ENCODE measurements at regions not wholly inside any gene's neighbourhood (a gene's known extent, or its start where the extent isn't known, plus 50 kb on each side); places are given as distances from the start of the nearest gene placed in this dataset.
A peak's percentile ranks its signal among the peaks of the same experiment; 100 is the strongest.

DNA sequence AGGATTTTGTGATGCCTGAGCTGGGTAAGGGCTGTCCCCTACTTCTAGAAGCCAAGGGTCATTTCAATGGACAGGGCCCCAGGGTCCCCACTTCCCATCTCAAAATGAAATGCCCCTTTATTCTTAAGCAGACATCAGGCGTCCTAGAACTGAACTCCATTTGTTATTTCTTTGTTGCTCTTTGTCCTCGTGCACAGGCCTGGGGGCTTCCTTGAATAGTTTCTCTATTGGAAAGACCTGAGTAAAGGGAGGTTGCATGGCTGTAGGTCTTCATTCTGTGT is 311.4 kb upstream of the ZNF32 start:
- no peak overlapping the region for H3K9ac ChIP-seq (ENCODE audit: low read depth, low read length, poor library complexity)
- no peak overlapping the region for H2AFZ ChIP-seq (ENCODE audit: low read length)
- peak overlapping the region; percentile 27 for H3K18ac ChIP-seq (ENCODE audit: low read length)
- H3K14ac ChIP-seq (ENCODE audit: low read length), result no peak overlapping the region
- no peak for DNase-seq (ENCODE audit: low spot score)
- H3K4ac ChIP-seq (ENCODE audit: low read length), result no peak overlapping the region
- no peak overlapping the region for H2BK12ac ChIP-seq (ENCODE audit: low read length)
- no peaks in the 10 kb centered on the region for H3K79me1 ChIP-seq (ENCODE audit: low read depth, low read length)
- H3K27ac ChIP-seq (replicated peaks; ENCODE audit: low read length), result no peak overlapping the region
- H3K36me3 ChIP-seq (replicated peaks in 1 of 2; ENCODE audit: control insufficient read depth in 2 of 2, insufficient read depth in 2 of 2, low read length in 2 of 2), result no peaks in the 10 kb centered on the region
- H3K4me3 ChIP-seq (ENCODE audit: low read length in 2 of 2), result no peak overlapping the region
- no CpG with 5 or more reads among the region's 2 CpGs for WGBS, 2 donors (ENCODE audit: extremely low coverage in 2 of 2, insufficient read length in 2 of 2, insufficient replicate concordance in 1 of 2)
- H4K91ac ChIP-seq (ENCODE audit: low read depth, low read length, poor library complexity), result no peak overlapping the region
- H3K4me1 ChIP-seq (ENCODE audit: control insufficient read depth in 2 of 2, insufficient read depth in 1 of 2, low read depth in 1 of 2, low read length in 2 of 2), result no peaks in the 10 kb centered on the region
- H2BK5ac ChIP-seq (ENCODE audit: low read length), result no peak overlapping the region
- H2BK15ac ChIP-seq (ENCODE audit: low read length), result no peak overlapping the region
- H3K23ac ChIP-seq (ENCODE audit: low read depth, low read length, poor library complexity), result no peak overlapping the region
- no peak overlapping the region for H4K8ac ChIP-seq (ENCODE audit: low read depth, low read length)
- no peaks in the 10 kb centered on the region for H3K27me3 ChIP-seq (ENCODE audit: control insufficient read depth in 3 of 3, insufficient read depth in 3 of 3, low read depth in 1 of 3, low read length in 3 of 3)
- H2BK120ac ChIP-seq (ENCODE audit: low read depth, low read length), result no peak overlapping the region
- no peak overlapping the region for H2AK5ac ChIP-seq (ENCODE audit: low read depth, low read length)
- no peaks in the 10 kb centered on the region for H3K9me3 ChIP-seq (replicated peaks in 1 of 2; ENCODE audit: control insufficient read depth in 2 of 2, insufficient read depth in 1 of 2, low read depth in 1 of 2, low read length in 2 of 2)
- H3K4me2 ChIP-seq (ENCODE audit: insufficient read depth, low read length, poor library complexity, severe bottlenecking), result no peak overlapping the region

DNA sequence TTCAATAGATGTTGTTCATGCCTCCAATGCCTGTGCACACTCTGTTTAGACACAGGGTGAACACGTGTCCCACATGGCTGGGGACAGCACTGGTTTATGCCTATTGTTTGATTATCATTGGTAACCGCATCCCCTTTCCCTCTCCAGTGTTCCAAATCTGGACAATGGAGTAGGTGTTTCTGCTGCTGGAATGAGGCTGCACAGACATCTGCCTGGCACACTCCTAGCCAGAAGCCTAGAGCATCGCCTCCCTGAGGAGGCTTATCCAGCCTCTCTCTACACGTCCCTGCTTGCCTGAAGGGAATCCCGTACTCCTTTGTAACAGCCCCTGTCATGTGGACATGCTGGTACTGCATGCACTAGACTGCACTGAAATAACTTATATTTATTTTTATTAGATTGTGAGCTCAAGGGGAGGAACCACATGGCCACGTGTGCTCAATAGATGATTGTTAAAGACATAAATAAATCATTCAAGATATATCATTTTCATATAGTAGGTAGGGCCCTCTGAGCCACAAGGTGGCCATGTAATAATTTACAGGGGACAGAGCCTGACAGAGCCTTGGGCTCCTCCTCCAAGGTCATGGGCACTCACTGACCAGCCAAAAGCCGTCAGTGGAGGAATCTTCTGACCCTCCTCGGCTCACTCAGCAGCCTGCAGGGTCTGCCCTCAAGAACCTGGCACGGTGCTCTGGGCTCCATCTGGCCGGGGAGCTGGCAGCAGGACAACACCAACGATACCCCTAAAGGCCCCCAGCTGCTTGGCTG is 310.9 kb upstream of the ZNF32 start:
- no peak overlapping the region for H4K8ac ChIP-seq (ENCODE audit: low read depth, low read length)
- no peak overlapping the region for H2AFZ ChIP-seq (ENCODE audit: low read length)
- H3K27ac ChIP-seq (replicated peaks; ENCODE audit: low read length), result no peak overlapping the region
- no CpG with 5 or more reads among the region's 11 CpGs for WGBS, 2 donors (ENCODE audit: extremely low coverage in 2 of 2, insufficient read length in 2 of 2, insufficient replicate concordance in 1 of 2)
- no peak overlapping the region for H2BK12ac ChIP-seq (ENCODE audit: low read length)
- H3K4me3 ChIP-seq (ENCODE audit: low read length in 2 of 2), result no peak overlapping the region
- H3K4me2 ChIP-seq (ENCODE audit: insufficient read depth, low read length, poor library complexity, severe bottlenecking), result no peak overlapping the region
- H2BK120ac ChIP-seq (ENCODE audit: low read depth, low read length), result no peak overlapping the region
- no peak overlapping the region for H3K23ac ChIP-seq (ENCODE audit: low read depth, low read length, poor library complexity)
- peak overlapping the region; percentile 27 for H3K18ac ChIP-seq (ENCODE audit: low read length)
- H3K27me3 ChIP-seq (ENCODE audit: control insufficient read depth in 3 of 3, insufficient read depth in 3 of 3, low read depth in 1 of 3, low read length in 3 of 3), result no peaks in the 10 kb centered on the region
- H3K9me3 ChIP-seq (replicated peaks in 1 of 2; ENCODE audit: control insufficient read depth in 2 of 2, insufficient read depth in 1 of 2, low read depth in 1 of 2, low read length in 2 of 2), result no peaks in the 10 kb centered on the region
- H2BK5ac ChIP-seq (ENCODE audit: low read length), result no peak overlapping the region
- H3K4me1 ChIP-seq (ENCODE audit: control insufficient read depth in 2 of 2, insufficient read depth in 1 of 2, low read depth in 1 of 2, low read length in 2 of 2), result no peaks in the 10 kb centered on the region
- no peak overlapping the region for H2AK5ac ChIP-seq (ENCODE audit: low read depth, low read length)
- no peak overlapping the region for H3K4ac ChIP-seq (ENCODE audit: low read length)
- H3K14ac ChIP-seq (ENCODE audit: low read length), result no peak overlapping the region
- H3K79me1 ChIP-seq (ENCODE audit: low read depth, low read length), result no peaks in the 10 kb centered on the region
- H3K9ac ChIP-seq (ENCODE audit: low read depth, low read length, poor library complexity), result no peak overlapping the region
- H2BK15ac ChIP-seq (ENCODE audit: low read length), result no peak overlapping the region
- no peak overlapping the region for H4K91ac ChIP-seq (ENCODE audit: low read depth, low read length, poor library complexity)
- no peaks in the 10 kb centered on the region for H3K36me3 ChIP-seq (replicated peaks in 1 of 2; ENCODE audit: control insufficient read depth in 2 of 2, insufficient read depth in 2 of 2, low read length in 2 of 2)
- no peak for DNase-seq (ENCODE audit: low spot score)

DNA sequence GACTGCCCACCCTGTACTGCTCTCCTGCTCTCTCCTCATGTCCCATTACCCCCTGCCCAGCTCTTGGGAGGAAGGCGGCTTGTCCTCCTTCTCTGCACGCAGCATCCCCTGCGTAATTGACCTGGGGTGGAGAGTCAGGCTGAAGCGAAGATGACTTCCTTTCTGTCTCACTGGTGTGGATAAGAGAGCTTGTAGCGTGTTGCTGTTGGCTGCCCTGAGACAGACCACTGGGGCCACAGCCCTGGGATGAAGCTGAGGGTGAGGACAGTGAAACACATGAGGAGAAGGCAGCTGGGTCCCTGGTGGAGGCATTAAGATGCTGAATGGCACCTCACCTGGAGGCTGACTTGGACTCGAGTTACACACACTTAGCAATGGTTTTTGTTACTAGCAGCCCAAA is 310.3 kb upstream of the ZNF32 start:
- no peak overlapping the region for H2BK15ac ChIP-seq (ENCODE audit: low read length)
- H3K4me1 ChIP-seq (ENCODE audit: control insufficient read depth in 2 of 2, insufficient read depth in 1 of 2, low read depth in 1 of 2, low read length in 2 of 2), result no peaks in the 10 kb centered on the region
- no peak overlapping the region for H3K4ac ChIP-seq (ENCODE audit: low read length)
- peak overlapping the region; percentile 5 for H3K18ac ChIP-seq (ENCODE audit: low read length)
- no peak overlapping the region for H2AK5ac ChIP-seq (ENCODE audit: low read depth, low read length)
- H2BK120ac ChIP-seq (ENCODE audit: low read depth, low read length), result no peak overlapping the region
- H3K36me3 ChIP-seq (replicated peaks in 1 of 2; ENCODE audit: control insufficient read depth in 2 of 2, insufficient read depth in 2 of 2, low read length in 2 of 2), result no peaks in the 10 kb centered on the region
- DNase-seq (ENCODE audit: low spot score), result no peak
- no CpG with 5 or more reads among the region's 6 CpGs for WGBS, 2 donors (ENCODE audit: extremely low coverage in 2 of 2, insufficient read length in 2 of 2, insufficient replicate concordance in 1 of 2)
- no peak overlapping the region for H3K23ac ChIP-seq (ENCODE audit: low read depth, low read length, poor library complexity)
- H3K9me3 ChIP-seq (replicated peaks in 1 of 2; ENCODE audit: control insufficient read depth in 2 of 2, insufficient read depth in 1 of 2, low read depth in 1 of 2, low read length in 2 of 2), result no peaks in the 10 kb centered on the region
- no peak overlapping the region for H3K14ac ChIP-seq (ENCODE audit: low read length)
- no peak overlapping the region for H4K8ac ChIP-seq (ENCODE audit: low read depth, low read length)
- no peaks in the 10 kb centered on the region for H3K79me1 ChIP-seq (ENCODE audit: low read depth, low read length)
- no peak overlapping the region for H3K27ac ChIP-seq (replicated peaks; ENCODE audit: low read length)
- peak overlapping the region; percentile 13 for H3K9ac ChIP-seq (ENCODE audit: low read depth, low read length, poor library complexity)
- H2BK5ac ChIP-seq (ENCODE audit: low read length), result no peak overlapping the region
- H3K4me3 ChIP-seq (ENCODE audit: low read length in 2 of 2), result no peak overlapping the region
- no peak overlapping the region for H3K4me2 ChIP-seq (ENCODE audit: insufficient read depth, low read length, poor library complexity, severe bottlenecking)
- H2BK12ac ChIP-seq (ENCODE audit: low read length), result no peak overlapping the region
- no peak overlapping the region for H4K91ac ChIP-seq (ENCODE audit: low read depth, low read length, poor library complexity)
- H2AFZ ChIP-seq (ENCODE audit: low read length), result no peak overlapping the region
- no peaks in the 10 kb centered on the region for H3K27me3 ChIP-seq (ENCODE audit: control insufficient read depth in 3 of 3, insufficient read depth in 3 of 3, low read depth in 1 of 3, low read length in 3 of 3)

DNA sequence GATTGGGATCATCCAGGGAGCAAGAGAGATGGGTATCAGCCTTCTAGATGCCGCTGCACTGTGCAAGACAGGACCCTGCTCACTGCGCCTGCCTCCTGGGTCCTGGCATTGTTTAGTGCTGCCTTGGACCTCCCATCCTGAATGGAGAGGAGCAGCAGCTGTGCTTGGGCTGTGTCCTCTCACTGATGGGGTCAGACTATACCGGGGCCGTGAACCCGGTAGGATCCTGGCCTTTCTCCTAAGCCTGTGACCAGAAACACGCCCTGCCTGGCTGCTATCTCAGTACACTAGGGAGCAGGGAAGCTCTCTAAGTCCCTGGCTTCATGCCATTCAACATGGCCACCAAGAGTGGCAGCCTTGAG is 309.4 kb upstream of the ZNF32 start:
- Histone ChIP-seq H4K8ac (ENCODE audit: low read depth, low read length) (no peak overlapping the region), H3K4me2 (ENCODE audit: insufficient read depth, low read length, poor library complexity, severe bottlenecking) (no peak overlapping the region), H3K36me3 (replicated peaks in 1 of 2; ENCODE audit: control insufficient read depth in 2 of 2, insufficient read depth in 2 of 2, low read length in 2 of 2) (no peaks in the 10 kb centered on the region), H2BK15ac (ENCODE audit: low read length) (no peak overlapping the region), H2AFZ (ENCODE audit: low read length) (no peak overlapping the region), H3K9me3 (replicated peaks in 1 of 2; ENCODE audit: control insufficient read depth in 2 of 2, insufficient read depth in 1 of 2, low read depth in 1 of 2, low read length in 2 of 2) (peaks cover 0 to 3% of the 10 kb centered on the region in 2 donors), H4K91ac (ENCODE audit: low read depth, low read length, poor library complexity) (no peak overlapping the region), H3K27ac (replicated peaks; ENCODE audit: low read length) (no peak overlapping the region), H3K18ac (ENCODE audit: low read length) (no peak overlapping the region), H2BK120ac (ENCODE audit: low read depth, low read length) (no peak overlapping the region), H3K27me3 (ENCODE audit: control insufficient read depth in 3 of 3, insufficient read depth in 3 of 3, low read depth in 1 of 3, low read length in 3 of 3) (no peaks in the 10 kb centered on the region), H3K4me3 (ENCODE audit: low read length in 2 of 2) (no peak overlapping the region), H3K4ac (ENCODE audit: low read length) (no peak overlapping the region), H2AK5ac (ENCODE audit: low read depth, low read length) (peak overlapping the region; percentile 40), H3K14ac (ENCODE audit: low read length) (no peak overlapping the region), H3K9ac (ENCODE audit: low read depth, low read length, poor library complexity) (no peak overlapping the region), H3K23ac (ENCODE audit: low read depth, low read length, poor library complexity) (no peak overlapping the region), H3K79me1 (ENCODE audit: low read depth, low read length) (no peaks in the 10 kb centered on the region), H2BK5ac (ENCODE audit: low read length) (no peak overlapping the region), H3K4me1 (ENCODE audit: control insufficient read depth in 2 of 2, insufficient read depth in 1 of 2, low read depth in 1 of 2, low read length in 2 of 2) (no peaks in the 10 kb centered on the region), H2BK12ac (ENCODE audit: low read length) (no peak overlapping the region)
- no peak for DNase-seq (ENCODE audit: low spot score)
- WGBS, 2 donors (ENCODE audit: extremely low coverage in 2 of 2, insufficient read length in 2 of 2, insufficient replicate concordance in 1 of 2), result no CpG with 5 or more reads among the region's 6 CpGs
